Fibroblast of skin of scalp (primary cell): ENCODE measurements at regions not wholly inside any gene's neighbourhood (a gene's known extent, or its start where the extent isn't known, plus 50 kb on each side); places are given as distances from the start of the nearest gene placed in this dataset.

Experiments used
- DNase-seq: peaks from one replicate; pipeline ENCODE4 v3.0.0-alpha.2; 2013

GRCh38 chr10:44477046-44477425 is 92.1 kb upstream of the CXCL12 start:
- peak; percentile 60 for DNase-seq

GRCh38 chr10:44478040-44478439 is 93.1 kb upstream of the CXCL12 start:
- DNase-seq: peak; percentile 62

- DNase-seq: no peak
Measured at GRCh38 chr10:44478876-44479705, 94.2 kb upstream of the CXCL12 start.

- DNase-seq: no peak
Measured at GRCh38 chr10:44492678-44493077, 107.8 kb upstream of the CXCL12 start.

GRCh38 chr10:44498222-44498621 is 113.3 kb upstream of the CXCL12 start:
- DNase-seq: no peak

- no peak for DNase-seq
Measured at GRCh38 chr10:44500451-44500850, 115.6 kb upstream of the CXCL12 start.

- DNase-seq: no peak
Measured at GRCh38 chr10:44506386-44506785, 121.5 kb upstream of the CXCL12 start.

- DNase-seq: peak; percentile 59
Measured at GRCh38 chr10:44510379-44511115, 125.7 kb upstream of the CXCL12 start.

GRCh38 chr10:44511166-44511565 is 126.3 kb upstream of the CXCL12 start:
- peak; percentile 53 for DNase-seq

- no peak for DNase-seq
Measured at GRCh38 chr10:44511601-44512000, 126.7 kb upstream of the CXCL12 start.

- peak; percentile 74 for DNase-seq
Measured at GRCh38 chr10:44512431-44513022, 127.6 kb upstream of the CXCL12 start.

GRCh38 chr10:44513591-44513990 is 128.7 kb upstream of the CXCL12 start:
- DNase-seq: peak; percentile 80

- DNase-seq: no peak
Measured at GRCh38 chr10:44516891-44517290, 132.0 kb upstream of the CXCL12 start.

- DNase-seq: no peak
Measured at GRCh38 chr10:44517635-44518034, 132.7 kb upstream of the CXCL12 start.

GRCh38 chr10:44519361-44519760 is 134.5 kb upstream of the CXCL12 start:
- no peak for DNase-seq

GRCh38 chr10:44520651-44521050 is 135.8 kb upstream of the CXCL12 start:
- DNase-seq: peak; percentile 39

GRCh38 chr10:44539178-44539577 is 154.3 kb upstream of the CXCL12 start:
- no peak for DNase-seq

- no peak for DNase-seq
Measured at GRCh38 chr10:44552726-44553125, 167.8 kb upstream of the CXCL12 start.

- peak; percentile 36 for DNase-seq
Measured at GRCh38 chr10:44557596-44558191, 172.8 kb upstream of the CXCL12 start.

- peak; percentile 24 for DNase-seq
Measured at GRCh38 chr10:44558521-44558920, 173.6 kb upstream of the CXCL12 start.

GRCh38 chr10:44564361-44564760 is 179.5 kb upstream of the CXCL12 start:
- no peak for DNase-seq

- DNase-seq: no peak
Measured at GRCh38 chr10:44564790-44565189, 179.9 kb upstream of the CXCL12 start.

GRCh38 chr10:44566786-44567185 is 181.9 kb upstream of the CXCL12 start:
- no peak for DNase-seq
